Heart right ventricle (tissue), 16 donors: ENCODE measurements at regions not wholly inside any gene's neighbourhood (a gene's known extent, or its start where the extent isn't known, plus 50 kb on each side); places are given as distances from the start of the nearest gene placed in this dataset.

ENCODE experiments used
- ATAC-seq, 8 donors: fragments of 200-7000 bp; cut with Tn5 transposase; one replicate each; pipeline ENCODE4 v1.9.1; 2020; ENCODE audit warnings: mild to moderate bottlenecking in 8 of 8, moderate library complexity in 8 of 8, moderate number of reproducible peaks in 1 of 8
- DNase-seq, 2 donors: peaks; one replicate each; pipeline ENCODE4 v3.0.0-alpha.2; 2020
- H3K27ac ChIP-seq, 10 donors: fragments of 200-600 bp; sonication (generic) in 2 of 10; one replicate each; pipeline versions ENCODE4 v1.5.0 to v1.8.0; 2020 to 2022; ENCODE audit warnings: mild to moderate bottlenecking in 3 of 10
- H3K27me3 ChIP-seq, 7 donors: fragments of 200-600 bp; one replicate each; pipeline ENCODE4 v1.8.0; 2021 to 2022; ENCODE audit warnings: mild to moderate bottlenecking in 2 of 7
- H3K36me3 ChIP-seq, 9 donors: fragments of 200-600 bp; sonication (generic) in 1 of 9; one replicate each; pipeline versions ENCODE4 v1.5.0 to v1.8.0; 2020 to 2022; ENCODE audit warnings: mild to moderate bottlenecking in 2 of 9
- H3K4me1 ChIP-seq, 9 donors: fragments of 200-600 bp; sonication (generic) in 1 of 9; one replicate each; pipeline versions ENCODE4 v1.5.0 to v1.8.0; 2020 to 2022; ENCODE audit warnings: mild to moderate bottlenecking in 4 of 9
- H3K4me3 ChIP-seq, 10 donors: fragments of 200-600 bp; sonication (generic) in 2 of 10; one replicate each; pipeline versions ENCODE4 v1.5.0 to v1.8.0; 2020 to 2022; ENCODE audit warnings: mild to moderate bottlenecking in 7 of 10, moderate library complexity in 2 of 10
- H3K9me3 ChIP-seq, 11 donors: fragments of 200-600 bp in 10 of 11; sonication (generic) in 2 of 11; one replicate each; pipeline versions ENCODE4 v1.5.0 to v1.8.0; 2013 to 2022; ENCODE audit warnings: mild to moderate bottlenecking in 2 of 11, control low read depth in 1 of 11, moderate library complexity in 1 of 11
- WGBS, 2 donors: extraction: QIAGEN DNeasy Blood & Tissue Kit; methylation state at CpG; one replicate each; pipeline ENCODE4 v1.1.7; 2013; ENCODE audit warnings: inconsistent platforms in 1 of 2; 5-methylcytosine and 5-hydroxymethylcytosine counted together
- intact Hi-C, 10 donors: fragments of 100-400 bp; cut with DNase I; formaldehyde crosslinking; loops; one replicate each; pipeline versions ENCODE4 v1.11.1 to v1.14.2; 2022
- TF ChIP-seq, protein P1 (sequence below), 9 donors: fragments of 200-600 bp; sonication (generic) in 2 of 9; IDR thresholded peaks; one replicate each; pipeline versions ENCODE4 v1.5.0 to v1.8.0; 2021 to 2022; ENCODE audit warnings: antibody characterized with exemption in 9 of 9, mild to moderate bottlenecking in 5 of 9, moderate library complexity in 1 of 9
- donor health status: Arrhythmogenic right ventricular cardiomyopathy.
- donor health status: ischemic (EF 13 %, LVEDD 7.1; RV severe dilation, severe dysfunction).
- donor health status: healthy with polysubstance abuse.
- donor health status: DM: no; HTN: yes; CAD: no.
- donor health status: DM: no; HTN: no; CAD: no.
- donor health status: ischemic (EF 25% LVEDD 6.9; RV normal size, moderate dysfunction).
- donor health status: ischemic (EF 25% LVEDD 5.7; RV mildly dilated, moderate dysfunction).
- donor health status: healthy.
- donor health status: DM: yes; HTN: yes; CAD: no.
- donor health status: Ischemic cardiomyopathy.
- donor health status: ischemic (EF 35%, LVEDD 5.7; RV mildly dilated, moderate dysfunction).
- donor health status: nonischemic (EF 11% LVEDD 7.7; RV severe dilation, severe dysfunction).
- donor health status: DM: yes; HTN: yes; CAD: no.
- donor health status: PGD.
- donor health status: ischemic (EF 29% LVEDD 5.4; RV normal size, mild dysfunction).
- donor health status: nonischemic (EF 23%, LVEDD 6.1; RV moderate dilation, normal function).

- H3K27me3 ChIP-seq: peaks cover 0 to 17% (median 2%) of the 10 kb centered on the region in 7 donors
- no peaks in the 10 kb centered on the region for H3K36me3 ChIP-seq
- TF ChIP-seq, protein P1, sequence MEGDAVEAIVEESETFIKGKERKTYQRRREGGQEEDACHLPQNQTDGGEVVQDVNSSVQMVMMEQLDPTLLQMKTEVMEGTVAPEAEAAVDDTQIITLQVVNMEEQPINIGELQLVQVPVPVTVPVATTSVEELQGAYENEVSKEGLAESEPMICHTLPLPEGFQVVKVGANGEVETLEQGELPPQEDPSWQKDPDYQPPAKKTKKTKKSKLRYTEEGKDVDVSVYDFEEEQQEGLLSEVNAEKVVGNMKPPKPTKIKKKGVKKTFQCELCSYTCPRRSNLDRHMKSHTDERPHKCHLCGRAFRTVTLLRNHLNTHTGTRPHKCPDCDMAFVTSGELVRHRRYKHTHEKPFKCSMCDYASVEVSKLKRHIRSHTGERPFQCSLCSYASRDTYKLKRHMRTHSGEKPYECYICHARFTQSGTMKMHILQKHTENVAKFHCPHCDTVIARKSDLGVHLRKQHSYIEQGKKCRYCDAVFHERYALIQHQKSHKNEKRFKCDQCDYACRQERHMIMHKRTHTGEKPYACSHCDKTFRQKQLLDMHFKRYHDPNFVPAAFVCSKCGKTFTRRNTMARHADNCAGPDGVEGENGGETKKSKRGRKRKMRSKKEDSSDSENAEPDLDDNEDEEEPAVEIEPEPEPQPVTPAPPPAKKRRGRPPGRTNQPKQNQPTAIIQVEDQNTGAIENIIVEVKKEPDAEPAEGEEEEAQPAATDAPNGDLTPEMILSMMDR (IDR thresholded peaks at IDR 0.05): no peak
- intact Hi-C loops: no loop called here
- peaks cover 0 to 17% (median 2%) of the 10 kb centered on the region in 11 donors for H3K9me3 ChIP-seq
- peaks cover 0 to 6% (median 0%) of the 10 kb centered on the region in 9 donors for H3K4me1 ChIP-seq
- no peak overlapping the region for H3K4me3 ChIP-seq
- ATAC-seq: no peak
- DNase-seq: no peak
- 78 to 79% methylated on average over 3 of the region's 3 CpGs for WGBS, 2 donors
- H3K27ac ChIP-seq: no peak overlapping the region
Observed at GRCh38 chr19:30272554-30272953, 99.6 kb upstream of the ZNF536 start.

DNA sequence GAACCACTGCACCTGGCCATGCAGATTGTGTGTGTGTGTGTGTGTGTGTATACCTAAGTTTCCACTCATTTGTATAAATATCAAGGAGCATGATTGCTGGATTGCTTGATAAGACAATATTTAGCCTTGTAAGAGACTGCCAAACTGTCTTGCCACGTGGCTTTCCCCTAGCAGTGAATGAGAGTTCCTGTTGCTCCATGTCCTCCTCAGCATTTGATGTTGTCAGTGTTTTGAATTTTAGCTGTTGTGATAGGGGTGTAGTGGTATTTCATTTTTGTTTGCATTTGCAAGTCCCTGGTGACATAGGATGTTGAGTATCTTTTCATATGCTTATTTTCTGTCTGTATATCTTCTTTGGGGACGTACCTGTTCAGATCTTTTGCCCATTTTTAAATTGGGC is 99.0 kb upstream of the ZNF536 start:
- intact Hi-C loops: no loop called here
- Histone ChIP-seq H3K27ac (no peak overlapping the region), H3K4me1 (peaks cover 0 to 6% (median 0%) of the 10 kb centered on the region in 9 donors), H3K36me3 (no peaks in the 10 kb centered on the region), H3K27me3 (peaks cover 0 to 17% (median 0%) of the 10 kb centered on the region in 7 donors), H3K9me3 (peaks cover 0 to 17% (median 2%) of the 10 kb centered on the region in 11 donors), H3K4me3 (no peak overlapping the region)
- DNase-seq (no peak), ATAC-seq (no peak)
- TF ChIP-seq, protein P1 (IDR thresholded peaks at IDR 0.05): no peak
- 73 to 77% methylated on average over 2 of the region's 2 CpGs for WGBS, 2 donors

GRCh38 chr19:30274987-30275386 is 97.2 kb upstream of the ZNF536 start:
- peaks cover 0 to 17% (median 2%) of the 10 kb centered on the region in 11 donors for H3K9me3 ChIP-seq
- TF ChIP-seq, protein P1 (IDR thresholded peaks at IDR 0.05): no peak
- peaks cover 0 to 6% (median 0%) of the 10 kb centered on the region in 9 donors for H3K4me1 ChIP-seq
- H3K27ac ChIP-seq: no peak overlapping the region
- no peak for ATAC-seq
- peaks cover 0 to 15% (median 0%) of the 10 kb centered on the region in 7 donors for H3K27me3 ChIP-seq
- H3K4me3 ChIP-seq: no peak overlapping the region
- intact Hi-C loops: no loop called here
- H3K36me3 ChIP-seq: no peaks in the 10 kb centered on the region
- 81 to 87% methylated on average over 3 of the region's 3 CpGs for WGBS, 2 donors
- DNase-seq: no peak

- no peak for ATAC-seq
Observed at GRCh38 chr19:30276011-30276882, 95.9 kb upstream of the ZNF536 start.

More at GRCh38 chr19:30276011-30276882, 95.9 kb upstream of the ZNF536 start:
- peaks cover 0 to 6% (median 0%) of the 10 kb centered on the region in 9 donors for H3K4me1 ChIP-seq
- no peak overlapping the region for H3K27ac ChIP-seq
- no peaks in the 10 kb centered on the region for H3K36me3 ChIP-seq
- TF ChIP-seq, protein P1 (IDR thresholded peaks at IDR 0.05): no peak
- peaks cover 0 to 25% (median 0%) of the 10 kb centered on the region in 7 donors for H3K27me3 ChIP-seq
- intact Hi-C loops: no loop called here
- DNase-seq: no peak
- no peak overlapping the region for H3K4me3 ChIP-seq
- 54 to 63% methylated on average over 11 of the region's 11 CpGs for WGBS, 2 donors
- H3K9me3 ChIP-seq: peaks cover 0 to 17% (median 2%) of the 10 kb centered on the region in 11 donors
